Esophagus squamous epithelium (tissue), 5 donors: ENCODE measurements at regions not wholly inside any gene's neighbourhood (a gene's known extent, or its start where the extent isn't known, plus 50 kb on each side); places are given as distances from the start of the nearest gene placed in this dataset.

ENCODE experiments used
- DNase-seq: peaks from one replicate; lab custom pipeline; 2025; lab: John Stamatoyannopoulos, UW
- H3K27ac ChIP-seq, 4 donors: fragments of 200-600 bp; sonication (generic); one replicate each; pipeline ENCODE4 v1.5.1; 2016 to 2019; ENCODE audit warnings: mild to moderate bottlenecking in 1 of 4
- H3K27me3 ChIP-seq, 4 donors: fragments of 200-600 bp; sonication (generic); 1 replicate in 3 of 4; 2 replicates in 1 of 4; pipeline versions ENCODE4 v1.5.1 to v1.6.0; 2017 to 2021; ENCODE audit warnings: antibody characterized with exemption in 1 of 4
- H3K36me3 ChIP-seq, 3 donors: fragments of 200-600 bp; sonication (generic); one replicate each; pipeline ENCODE4 v1.5.1; 2016 to 2019
- H3K4me1 ChIP-seq, 3 donors: fragments of 200-600 bp; sonication (generic); one replicate each; pipeline ENCODE4 v1.5.1; 2017 to 2019
- H3K4me3 ChIP-seq, 4 donors: fragments of 200-600 bp; sonication (generic); 1 replicate in 3 of 4; 2 replicates in 1 of 4; pipeline ENCODE4 v1.5.1; 2016 to 2019; ENCODE audit warnings: mild to moderate bottlenecking in 2 of 4, moderate library complexity in 1 of 4
- H3K9me3 ChIP-seq, 3 donors: fragments of 200-600 bp; sonication (generic); one replicate each; pipeline ENCODE4 v1.5.1; 2016 to 2019
- POLR2A ChIP-seq, 4 donors: fragments of 450-650 bp; IDR thresholded peaks; one replicate each; pipeline ENCODE4 v1.6.1; 2017; ENCODE audit warnings: antibody characterized with exemption in 4 of 4, mild to moderate bottlenecking in 4 of 4, moderate library complexity in 3 of 4
- WGBS, 2 donors: methylation state at CpG; one replicate each; pipeline ENCODE4 v1.1.5; 2018; 5-methylcytosine and 5-hydroxymethylcytosine counted together
- intact Hi-C: fragments of 100-400 bp; cut with DNase I; formaldehyde crosslinking; loops from one replicate; pipeline ENCODE4 v1.15.0; 2022
- TF ChIP-seq, protein P1 (sequence below), 6 experiments: fragments of 450-650 bp in 4 of 6; fragments of 200-600 bp in 2 of 6; sonication (generic) in 2 of 6; IDR thresholded peaks; one replicate each; pipeline ENCODE4 v1.5.1; 2016 to 2019; ENCODE audit warnings: antibody characterized with exemption in 6 of 6, mild to moderate bottlenecking in 4 of 6, moderate library complexity in 4 of 6
- donor health status: DM: yes; HTN: yes; CAD: no.

GRCh38 chr12:73898645-73899044 is 639.0 kb upstream of the ATXN7L3B start:
- WGBS, 2 donors, result 45 to 57% methylated on average over 4 of the region's 4 CpGs
- H3K9me3 ChIP-seq, result no peaks in the 10 kb centered on the region

GRCh38 chr12:73902260-73902659 is 635.4 kb upstream of the ATXN7L3B start:
- Histone ChIP-seq H3K4me1 (no peaks in the 10 kb centered on the region), H3K36me3 (no peaks in the 10 kb centered on the region), H3K27ac (no peak overlapping the region), H3K4me3 (no peak overlapping the region), H3K27me3 (no peaks in the 10 kb centered on the region), H3K9me3 (no peaks in the 10 kb centered on the region)
- 57 to 60% methylated on average over 2 of the region's 2 CpGs for WGBS, 2 donors
- no peak for DNase-seq
- intact Hi-C loops, result no loop called here
- TF ChIP-seq, protein P1, sequence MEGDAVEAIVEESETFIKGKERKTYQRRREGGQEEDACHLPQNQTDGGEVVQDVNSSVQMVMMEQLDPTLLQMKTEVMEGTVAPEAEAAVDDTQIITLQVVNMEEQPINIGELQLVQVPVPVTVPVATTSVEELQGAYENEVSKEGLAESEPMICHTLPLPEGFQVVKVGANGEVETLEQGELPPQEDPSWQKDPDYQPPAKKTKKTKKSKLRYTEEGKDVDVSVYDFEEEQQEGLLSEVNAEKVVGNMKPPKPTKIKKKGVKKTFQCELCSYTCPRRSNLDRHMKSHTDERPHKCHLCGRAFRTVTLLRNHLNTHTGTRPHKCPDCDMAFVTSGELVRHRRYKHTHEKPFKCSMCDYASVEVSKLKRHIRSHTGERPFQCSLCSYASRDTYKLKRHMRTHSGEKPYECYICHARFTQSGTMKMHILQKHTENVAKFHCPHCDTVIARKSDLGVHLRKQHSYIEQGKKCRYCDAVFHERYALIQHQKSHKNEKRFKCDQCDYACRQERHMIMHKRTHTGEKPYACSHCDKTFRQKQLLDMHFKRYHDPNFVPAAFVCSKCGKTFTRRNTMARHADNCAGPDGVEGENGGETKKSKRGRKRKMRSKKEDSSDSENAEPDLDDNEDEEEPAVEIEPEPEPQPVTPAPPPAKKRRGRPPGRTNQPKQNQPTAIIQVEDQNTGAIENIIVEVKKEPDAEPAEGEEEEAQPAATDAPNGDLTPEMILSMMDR (IDR thresholded peaks at IDR 0.05), result no peak
- no peak for TF ChIP-seq POLR2A (IDR thresholded peaks at IDR 0.05)

More at GRCh38 chr12:73898645-73899044, 639.0 kb upstream of the ATXN7L3B start:
- H3K4me1 ChIP-seq, result no peaks in the 10 kb centered on the region
- H3K27me3 ChIP-seq, result no peaks in the 10 kb centered on the region
- no peaks in the 10 kb centered on the region for H3K36me3 ChIP-seq
- intact Hi-C loops, result no loop called here
- TF ChIP-seq, protein P1 (IDR thresholded peaks at IDR 0.05), result no peak
- TF ChIP-seq POLR2A (IDR thresholded peaks at IDR 0.05), result no peak
- H3K27ac ChIP-seq, result no peak overlapping the region
- no peak overlapping the region for H3K4me3 ChIP-seq
- no peak for DNase-seq

GRCh38 chr12:73906757-73907156 is 630.9 kb upstream of the ATXN7L3B start:
- no peak overlapping the region for H3K27ac ChIP-seq
- H3K4me3 ChIP-seq, result no peak overlapping the region
- intact Hi-C loops, result no loop called here
- no peaks in the 10 kb centered on the region for H3K9me3 ChIP-seq
- DNase-seq, result no peak
- H3K36me3 ChIP-seq, result no peaks in the 10 kb centered on the region
- TF ChIP-seq, protein P1 (IDR thresholded peaks at IDR 0.05), result no peak
- no peak for TF ChIP-seq POLR2A (IDR thresholded peaks at IDR 0.05)
- H3K27me3 ChIP-seq, result no peaks in the 10 kb centered on the region
- 70 to 72% methylated on average over 4 of the region's 4 CpGs for WGBS, 2 donors
- H3K4me1 ChIP-seq, result no peaks in the 10 kb centered on the region

GRCh38 chr12:73935817-73936216 is 601.8 kb upstream of the ATXN7L3B start:
- Histone ChIP-seq H3K27ac (no peak overlapping the region), H3K27me3 (no peaks in the 10 kb centered on the region), H3K4me1 (no peaks in the 10 kb centered on the region), H3K36me3 (no peaks in the 10 kb centered on the region), H3K4me3 (no peak overlapping the region), H3K9me3 (no peaks in the 10 kb centered on the region)
- no peak for TF ChIP-seq POLR2A (IDR thresholded peaks at IDR 0.05)
- TF ChIP-seq, protein P1 (IDR thresholded peaks at IDR 0.05), result peak in 1 of 6 experiments; percentile 13
- intact Hi-C loops, result no loop called here
- DNase-seq, result no peak
- WGBS, 2 donors, result 29 to 47% methylated on average over 1 of the region's 1 CpG

- Histone ChIP-seq H3K4me1 (no peaks in the 10 kb centered on the region), H3K9me3 (no peaks in the 10 kb centered on the region), H3K4me3 (no peak overlapping the region), H3K27ac (no peak overlapping the region), H3K27me3 (no peaks in the 10 kb centered on the region), H3K36me3 (no peaks in the 10 kb centered on the region)
- TF ChIP-seq, protein P1 (IDR thresholded peaks at IDR 0.05), result no peak
- TF ChIP-seq POLR2A (IDR thresholded peaks at IDR 0.05), result no peak
- DNase-seq, result no peak
- intact Hi-C loops, result no loop called here
- 62 to 70% methylated on average over 8 of the region's 8 CpGs for WGBS, 2 donors
Observed at GRCh38 chr12:73947326-73948026, 590.2 kb upstream of the ATXN7L3B start.
